Hepatocyte (in vitro differentiated cells): ENCODE measurements at regions not wholly inside any gene's neighbourhood (a gene's known extent, or its start where the extent isn't known, plus 50 kb on each side); places are given as distances from the start of the nearest gene placed in this dataset.

Source experiments
- CTCF ChIP-seq: fragments of 200-600 bp; sonication (generic); IDR thresholded peaks from 2 replicates; pipeline ENCODE4 v1.5.1; 2016; ENCODE audit warnings: antibody characterized with exemption, mild to moderate bottlenecking; ENCODE audit not compliant: poor library complexity
- EZH2 ChIP-seq: fragments of 200-600 bp; sonication (generic); IDR thresholded peaks from 2 replicates; pipeline ENCODE4 v1.6.1; 2016; ENCODE audit warnings: antibody characterized with exemption, mild to moderate bottlenecking, borderline replicate concordance

DNA sequence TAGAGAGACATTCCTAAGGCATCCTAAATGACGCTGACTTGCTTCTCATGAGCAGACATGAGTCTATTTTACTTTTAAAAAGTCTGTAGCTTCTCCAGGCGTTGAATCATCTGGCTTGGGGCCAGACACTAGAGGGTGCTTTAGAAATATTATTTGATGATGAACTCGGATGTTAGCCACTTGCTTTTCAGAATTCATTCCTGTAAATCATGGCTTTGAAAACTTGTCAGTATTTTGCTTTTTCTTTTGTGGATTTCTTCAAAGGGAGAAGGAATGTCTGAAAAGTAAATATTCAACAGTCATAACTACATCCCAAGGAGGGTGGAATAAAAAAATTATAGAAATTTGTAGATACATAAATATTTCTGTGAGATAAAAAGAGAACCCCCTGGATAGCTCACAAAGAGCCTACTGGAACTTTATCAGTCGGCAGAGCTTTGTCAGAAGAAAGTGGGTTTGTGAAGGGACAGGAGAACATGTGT is 370.8 kb downstream of the OSR1 start:
- TF ChIP-seq CTCF = peak; percentile 46
- TF ChIP-seq EZH2 = no peak
